22Rv1 (cell line): ENCODE measurements at regions not wholly inside any gene's neighbourhood (a gene's known extent, or its start where the extent isn't known, plus 50 kb on each side); places are given as distances from the start of the nearest gene placed in this dataset.

Experiments
- ZFX ChIP-seq: fragments of 450-650 bp; IDR thresholded peaks from 2 replicates; pipeline ENCODE4 v1.6.1; 2017; ENCODE audit warnings: antibody characterized with exemption, borderline replicate concordance
- TF ChIP-seq, protein P1 (sequence below): fragments of 450-650 bp; IDR thresholded peaks from 2 replicates; pipeline ENCODE4 v1.5.1; 2017; ENCODE audit warnings: mild to moderate bottlenecking

GRCh38 chr20:50264534-50265145 is 74.0 kb downstream of the CEBPB start:
- TF ChIP-seq, protein P1, sequence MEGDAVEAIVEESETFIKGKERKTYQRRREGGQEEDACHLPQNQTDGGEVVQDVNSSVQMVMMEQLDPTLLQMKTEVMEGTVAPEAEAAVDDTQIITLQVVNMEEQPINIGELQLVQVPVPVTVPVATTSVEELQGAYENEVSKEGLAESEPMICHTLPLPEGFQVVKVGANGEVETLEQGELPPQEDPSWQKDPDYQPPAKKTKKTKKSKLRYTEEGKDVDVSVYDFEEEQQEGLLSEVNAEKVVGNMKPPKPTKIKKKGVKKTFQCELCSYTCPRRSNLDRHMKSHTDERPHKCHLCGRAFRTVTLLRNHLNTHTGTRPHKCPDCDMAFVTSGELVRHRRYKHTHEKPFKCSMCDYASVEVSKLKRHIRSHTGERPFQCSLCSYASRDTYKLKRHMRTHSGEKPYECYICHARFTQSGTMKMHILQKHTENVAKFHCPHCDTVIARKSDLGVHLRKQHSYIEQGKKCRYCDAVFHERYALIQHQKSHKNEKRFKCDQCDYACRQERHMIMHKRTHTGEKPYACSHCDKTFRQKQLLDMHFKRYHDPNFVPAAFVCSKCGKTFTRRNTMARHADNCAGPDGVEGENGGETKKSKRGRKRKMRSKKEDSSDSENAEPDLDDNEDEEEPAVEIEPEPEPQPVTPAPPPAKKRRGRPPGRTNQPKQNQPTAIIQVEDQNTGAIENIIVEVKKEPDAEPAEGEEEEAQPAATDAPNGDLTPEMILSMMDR = no peak
- TF ChIP-seq ZFX = no peak
